Mesodermal cell (in vitro differentiated cells): ENCODE measurements at regions not wholly inside any gene's neighbourhood (a gene's known extent, or its start where the extent isn't known, plus 50 kb on each side); places are given as distances from the start of the nearest gene placed in this dataset.

ENCODE experiments used
- H3K27ac ChIP-seq: 2 replicates; pipeline ENCODE4 v1.7.0; 2013; ENCODE audit warnings: mild to moderate bottlenecking, low read depth, low read length, moderate library complexity; ENCODE audit not compliant: severe bottlenecking
- H3K36me3 ChIP-seq: 2 replicates; pipeline ENCODE4 v1.7.1; 2013; ENCODE audit warnings: mild to moderate bottlenecking, low read length, moderate library complexity; ENCODE audit not compliant: control insufficient read depth, insufficient read depth
- H3K4me1 ChIP-seq: one replicate; pipeline ENCODE4 v1.7.1; 2013; ENCODE audit warnings: mild to moderate bottlenecking, low read length; ENCODE audit not compliant: insufficient read depth, control insufficient read depth, poor library complexity, severe bottlenecking
- H3K4me3 ChIP-seq: 2 replicates; pipeline ENCODE4 v1.7.0; 2013; ENCODE audit warnings: low read length, control low read depth, mild to moderate bottlenecking; ENCODE audit not compliant: insufficient read depth, poor library complexity, severe bottlenecking; ENCODE audit errors: extremely low read depth
- H3K9me3 ChIP-seq: 2 replicates; pipeline ENCODE4 v1.7.1; 2013; ENCODE audit warnings: mild to moderate bottlenecking, low read length, moderate library complexity; ENCODE audit not compliant: control insufficient read depth
- WGBS, 2 experiments: methylation state at CpG; one replicate each; pipeline ENCODE4 v1.1.5; 2013; ENCODE audit warnings: missing lambda C conversion rate in 2 of 2; ENCODE audit not compliant: insufficient coverage in 2 of 2; 5-methylcytosine and 5-hydroxymethylcytosine counted together

DNA sequence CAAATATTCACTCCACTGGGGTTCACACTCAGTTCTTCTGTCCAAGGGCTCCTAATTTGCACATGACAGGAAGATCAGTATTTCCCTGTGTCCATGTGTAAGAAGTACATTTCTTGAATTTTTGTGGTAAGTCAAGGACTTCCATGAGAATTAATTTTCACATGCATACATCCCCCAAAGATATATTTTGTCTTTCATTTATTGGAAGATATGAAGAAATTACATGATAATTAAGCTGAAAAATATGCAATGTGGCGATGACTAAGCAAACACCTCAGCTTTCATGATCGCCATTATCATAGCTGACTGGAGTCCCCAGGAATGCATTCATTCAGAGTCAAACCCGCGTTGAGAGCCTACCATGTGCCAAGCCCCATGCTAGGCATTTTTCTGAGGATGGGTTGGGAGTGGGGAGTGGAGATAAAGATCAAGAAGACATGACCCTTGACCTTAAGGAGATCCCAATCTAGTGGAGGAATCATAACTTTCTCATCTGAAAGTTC is 104.6 kb upstream of the F3 start:
- H3K27ac ChIP-seq, result no peak overlapping the region
- H3K9me3 ChIP-seq, result no peaks in the 10 kb centered on the region
- no peaks in the 10 kb centered on the region for H3K36me3 ChIP-seq
- 65 to 95% methylated on average over 2 to 3 of the region's 4 CpGs for WGBS, 2 experiments
- no peak overlapping the region for H3K4me3 ChIP-seq
- H3K4me1 ChIP-seq, result peaks cover 8% of the 10 kb centered on the region

DNA sequence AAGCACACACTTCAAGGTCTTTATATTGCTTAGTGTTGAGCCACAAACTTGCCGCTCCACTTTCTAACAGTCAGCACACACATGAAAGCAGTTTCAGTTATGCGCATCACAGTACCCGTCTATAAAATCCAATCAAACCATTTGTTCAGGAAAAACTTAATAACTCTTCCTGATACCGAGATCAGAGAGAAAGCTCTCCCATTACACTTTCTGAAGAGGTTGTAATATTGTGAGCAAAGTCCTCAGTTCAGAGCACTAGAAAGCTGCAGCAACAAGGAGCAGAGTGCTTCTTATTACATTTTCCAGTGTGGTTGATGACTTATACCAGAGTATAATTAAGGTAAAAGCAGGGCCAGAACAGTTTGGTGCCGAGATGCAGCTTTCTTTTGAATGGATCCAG is 102.8 kb upstream of the F3 start:
- 100% methylated on average over 2 of the region's 5 CpGs for WGBS, 2 experiments
- H3K4me3 ChIP-seq, result no peak overlapping the region
- peaks cover 8% of the 10 kb centered on the region for H3K4me1 ChIP-seq
- H3K9me3 ChIP-seq, result no peaks in the 10 kb centered on the region
- no peak overlapping the region for H3K27ac ChIP-seq
- H3K36me3 ChIP-seq, result no peaks in the 10 kb centered on the region

DNA sequence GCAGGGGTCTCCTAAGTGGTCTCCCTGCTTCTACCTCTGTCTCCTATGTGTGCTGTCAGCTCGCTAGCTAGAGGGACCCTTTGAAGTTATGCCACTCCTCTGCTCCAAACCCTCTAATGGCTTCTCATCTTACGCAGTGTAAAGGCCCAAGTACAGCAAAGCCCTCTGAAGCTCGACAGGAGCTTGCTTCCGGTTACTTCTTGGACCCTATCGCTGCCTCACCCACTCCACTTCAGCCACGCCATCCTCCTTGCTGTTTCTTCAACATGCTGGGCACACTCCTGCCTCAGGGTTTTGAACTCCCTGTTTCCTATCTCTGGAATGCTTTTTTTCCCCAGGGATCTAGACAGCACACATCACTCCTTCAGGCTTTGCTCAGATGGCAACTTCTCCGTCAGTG is 102.3 kb upstream of the F3 start:
- Histone ChIP-seq H3K36me3 (no peaks in the 10 kb centered on the region), H3K4me1 (peaks cover 8% of the 10 kb centered on the region), H3K9me3 (no peaks in the 10 kb centered on the region), H3K27ac (no peak overlapping the region), H3K4me3 (no peak overlapping the region)
- 91 to 92% methylated on average over 6 of the region's 7 CpGs for WGBS, 2 experiments

DNA sequence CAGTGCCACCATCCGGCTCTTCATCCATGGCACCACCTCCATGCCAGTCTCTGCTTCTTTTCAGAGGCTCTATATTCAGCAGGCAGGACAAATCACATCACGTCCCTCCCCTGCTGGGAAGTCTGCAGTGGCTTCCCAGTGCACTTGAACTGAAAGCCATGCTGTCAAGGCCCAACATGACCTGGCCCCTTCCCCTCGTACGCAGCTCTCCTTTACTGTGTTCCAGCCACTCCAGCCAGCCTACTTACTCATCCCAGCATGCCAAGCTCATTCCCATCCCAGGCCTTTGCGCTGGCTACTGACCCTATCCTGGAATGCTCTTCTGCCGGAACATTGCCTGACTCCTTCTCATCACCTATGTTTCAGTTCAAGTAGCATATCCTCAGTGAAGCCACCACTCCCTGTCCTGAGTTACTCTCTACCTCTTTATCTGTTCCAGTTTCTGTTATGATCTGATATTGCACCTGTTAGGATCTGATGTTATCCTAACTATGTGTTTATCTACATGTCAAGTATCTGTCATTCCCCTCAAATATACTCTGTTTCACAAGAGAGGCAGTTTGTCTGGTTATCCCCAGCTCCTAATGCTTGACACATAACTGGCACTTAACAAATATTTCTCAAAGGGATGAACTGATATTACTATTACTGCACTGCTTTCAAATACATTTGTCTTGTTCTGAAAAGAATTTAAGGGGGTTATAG is 101.2 kb upstream of the F3 start:
- H3K36me3 ChIP-seq, result no peaks in the 10 kb centered on the region
- 74 to 81% methylated on average over 5 to 6 of the region's 6 CpGs for WGBS, 2 experiments
- H3K27ac ChIP-seq, result no peak overlapping the region

DNA sequence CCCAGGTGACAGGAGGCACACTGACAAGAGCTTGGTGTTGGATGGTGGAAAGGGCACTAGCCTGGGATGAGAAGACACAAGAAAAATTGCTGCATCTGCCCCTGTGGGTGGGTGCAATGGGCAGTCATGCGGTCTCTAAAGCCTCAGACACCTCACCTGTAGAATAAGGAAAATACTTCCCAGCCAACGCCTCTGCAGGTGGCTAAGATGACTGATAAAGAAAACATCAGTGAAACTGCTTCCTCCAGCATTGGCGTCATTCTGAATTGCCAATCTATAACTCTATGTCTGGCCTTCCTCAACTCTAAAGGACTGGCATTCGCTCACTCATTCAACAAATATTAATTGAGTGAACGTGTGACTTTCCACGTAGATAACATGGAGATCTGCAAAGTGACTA is 100.4 kb upstream of the F3 start:
- peaks cover 8% of the 10 kb centered on the region for H3K4me1 ChIP-seq
- 96% methylated on average over 5 of the region's 6 CpGs for WGBS, 2 experiments
- H3K27ac ChIP-seq, result no peak overlapping the region
- H3K36me3 ChIP-seq, result no peaks in the 10 kb centered on the region
- H3K4me3 ChIP-seq, result no peak overlapping the region
- no peaks in the 10 kb centered on the region for H3K9me3 ChIP-seq

More for the DNA sequence above, 101.2 kb upstream of the F3 start:
- Histone ChIP-seq H3K4me3 (no peak overlapping the region), H3K4me1 (peaks cover 8% of the 10 kb centered on the region), H3K9me3 (no peaks in the 10 kb centered on the region)

DNA sequence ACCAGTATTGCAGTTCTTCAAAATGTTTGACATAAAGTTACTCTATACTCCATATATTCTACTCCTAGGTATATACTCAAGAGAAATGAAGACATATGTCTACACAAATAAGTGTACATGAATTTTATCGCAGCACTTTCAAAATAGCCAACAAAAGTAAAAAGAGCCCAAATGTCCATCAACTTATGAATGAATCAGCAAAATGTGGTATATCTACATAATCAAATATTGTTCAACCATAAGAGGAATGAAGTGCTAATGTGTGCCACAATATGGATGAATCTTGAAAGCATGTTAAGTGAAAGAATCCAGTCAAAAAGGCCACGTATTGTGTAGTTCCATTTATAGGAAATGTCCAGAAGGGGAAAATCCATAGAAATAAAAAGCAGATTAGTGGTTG is 98.6 kb upstream of the F3 start:
- H3K4me1 ChIP-seq, result peaks cover 8% of the 10 kb centered on the region
- 93 to 100% methylated on average over 1 of the region's 2 CpGs for WGBS, 2 experiments

DNA sequence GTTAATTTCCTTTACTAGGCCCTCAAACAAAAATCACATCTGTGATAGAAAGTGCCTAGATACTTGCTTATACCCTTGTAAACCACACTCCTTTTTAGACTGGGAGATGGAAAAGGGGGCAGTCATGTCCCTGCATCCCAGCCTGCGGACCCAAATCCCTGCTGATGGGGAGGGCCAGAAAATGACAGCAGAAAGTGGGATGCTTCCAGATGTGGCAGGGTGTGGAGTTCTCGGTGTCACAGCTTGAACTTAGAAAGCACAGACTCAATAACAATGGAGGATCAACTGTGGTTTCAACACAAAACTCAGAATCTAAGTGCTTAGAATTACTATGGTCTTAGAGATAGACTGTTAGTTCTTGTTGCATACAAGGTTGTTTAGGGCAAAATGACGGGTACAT is 95.6 kb upstream of the F3 start:
- no peak overlapping the region for H3K27ac ChIP-seq
- H3K36me3 ChIP-seq, result no peaks in the 10 kb centered on the region
- H3K4me1 ChIP-seq, result peaks cover 4% of the 10 kb centered on the region
- H3K9me3 ChIP-seq, result no peaks in the 10 kb centered on the region
- 100% methylated on average over 1 of the region's 3 CpGs for WGBS, 2 experiments
- H3K4me3 ChIP-seq, result no peak overlapping the region

More for the DNA sequence above, 98.6 kb upstream of the F3 start:
- no peaks in the 10 kb centered on the region for H3K36me3 ChIP-seq
- no peaks in the 10 kb centered on the region for H3K9me3 ChIP-seq
- no peak overlapping the region for H3K27ac ChIP-seq
- H3K4me3 ChIP-seq, result no peak overlapping the region

DNA sequence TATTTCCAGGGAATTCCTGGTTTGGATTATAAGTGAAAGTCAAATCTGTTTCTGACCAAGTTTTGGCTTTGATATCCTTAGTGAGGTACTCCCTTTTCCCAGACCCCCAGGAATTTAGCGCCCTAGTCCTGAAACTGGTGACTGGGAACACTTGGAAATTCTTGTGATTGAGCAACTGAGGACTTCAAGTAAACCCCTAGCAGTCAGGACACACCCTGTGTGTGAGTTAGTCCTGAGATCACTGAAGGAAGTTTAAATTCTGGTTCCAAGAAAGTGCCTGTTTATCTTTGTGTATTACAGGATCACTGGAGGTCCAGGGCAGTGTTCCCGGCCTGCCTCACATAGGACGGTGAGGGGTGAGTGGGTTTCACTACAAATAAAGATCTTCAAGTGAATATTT is 95.1 kb upstream of the F3 start:
- no peak overlapping the region for H3K4me3 ChIP-seq
- peaks cover 4% of the 10 kb centered on the region for H3K4me1 ChIP-seq
- H3K36me3 ChIP-seq, result no peaks in the 10 kb centered on the region
- H3K27ac ChIP-seq, result no peak overlapping the region
- 67% methylated on average over 1 of the region's 3 CpGs; no CpG with 5 or more reads in 1 of the 2 experiments for WGBS, 2 experiments
- H3K9me3 ChIP-seq, result no peaks in the 10 kb centered on the region

DNA sequence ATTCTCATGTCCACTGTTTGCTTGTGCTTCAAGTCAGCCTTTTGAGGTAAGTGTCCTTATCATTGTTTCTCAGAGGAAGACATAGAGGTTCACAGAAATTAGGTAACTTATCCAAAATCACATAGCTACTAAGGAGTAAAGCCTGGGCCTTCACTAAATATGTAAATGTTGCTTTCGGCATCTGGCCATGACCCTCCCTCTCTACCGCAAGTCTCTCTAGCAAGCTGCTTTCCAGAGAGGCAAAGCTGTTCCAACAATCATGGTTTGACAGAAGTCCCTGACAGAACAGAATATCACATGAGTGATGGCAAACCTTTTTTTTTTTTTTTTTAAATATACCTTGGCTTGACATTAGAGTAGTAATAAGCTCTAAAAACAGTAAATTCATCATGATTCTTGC is 94.5 kb upstream of the F3 start:
- H3K4me3 ChIP-seq, result no peak overlapping the region
- WGBS, 2 experiments, result 76% methylated on average over 2 of the region's 2 CpGs; no CpG with 5 or more reads in 1 of the 2 experiments
- no peaks in the 10 kb centered on the region for H3K9me3 ChIP-seq
- no peak overlapping the region for H3K27ac ChIP-seq
- H3K36me3 ChIP-seq, result no peaks in the 10 kb centered on the region
- peaks cover 4% of the 10 kb centered on the region for H3K4me1 ChIP-seq

DNA sequence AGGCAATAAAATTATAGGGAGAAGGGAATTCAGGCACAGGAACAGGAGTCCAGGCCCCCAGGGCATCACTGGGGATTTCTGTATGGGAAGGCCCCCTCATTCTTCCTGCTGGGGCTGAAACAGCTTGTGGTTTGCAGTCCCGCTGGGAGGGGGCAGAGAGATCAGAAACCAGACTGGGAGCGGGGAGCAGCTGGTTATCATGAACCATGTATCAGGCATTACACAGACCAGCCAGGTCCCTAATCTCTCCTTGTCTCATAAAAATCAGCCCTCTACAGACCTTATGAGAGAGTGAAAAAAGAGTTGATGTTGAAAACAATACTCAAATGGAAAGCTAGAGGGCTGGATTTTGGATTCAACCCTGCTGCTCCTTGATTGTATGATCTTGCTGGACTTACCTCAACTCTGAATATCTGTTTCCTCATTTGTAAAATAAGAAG is 93.4 kb upstream of the F3 start:
- no peaks in the 10 kb centered on the region for H3K9me3 ChIP-seq
- WGBS, 2 experiments, result 43% methylated on average over 1 of the region's 2 CpGs; no CpG with 5 or more reads in 1 of the 2 experiments
- H3K27ac ChIP-seq, result no peak overlapping the region

DNA sequence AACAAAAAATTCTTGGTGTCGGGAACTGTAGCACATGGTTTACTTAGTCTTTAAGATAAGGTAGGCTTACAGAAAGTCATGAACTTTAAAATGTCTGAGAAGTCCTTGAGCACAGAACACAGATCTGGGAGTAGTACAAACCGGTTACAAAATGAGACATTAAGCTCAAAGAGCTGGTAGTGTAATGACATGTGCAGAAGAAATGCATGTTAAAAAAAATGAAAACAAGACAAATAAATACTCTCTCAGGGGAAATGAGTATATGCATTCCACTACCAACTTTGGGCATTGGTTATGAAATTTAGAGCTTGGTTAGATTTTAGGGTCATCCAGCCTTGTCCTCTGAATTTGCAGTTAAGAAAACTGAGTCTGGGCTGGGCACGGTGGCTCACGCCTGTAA is 91.5 kb upstream of the F3 start:
- H3K27ac ChIP-seq, result no peak overlapping the region
- 96 to 100% methylated on average over 3 to 4 of the region's 4 CpGs for WGBS, 2 experiments

More for the DNA sequence above, 93.4 kb upstream of the F3 start:
- peaks cover 4% of the 10 kb centered on the region for H3K4me1 ChIP-seq
- H3K36me3 ChIP-seq, result no peaks in the 10 kb centered on the region
- H3K4me3 ChIP-seq, result no peak overlapping the region

More for the DNA sequence above, 91.5 kb upstream of the F3 start:
- H3K9me3 ChIP-seq, result no peaks in the 10 kb centered on the region
- H3K4me3 ChIP-seq, result no peak overlapping the region
- no peaks in the 10 kb centered on the region for H3K36me3 ChIP-seq
- H3K4me1 ChIP-seq, result peaks cover 4% of the 10 kb centered on the region
